BE2C (cell line): ENCODE measurements at regions not wholly inside any gene's neighbourhood (a gene's known extent, or its start where the extent isn't known, plus 50 kb on each side); places are given as distances from the start of the nearest gene placed in this dataset.

Experiments
- DNase-seq: peaks from one replicate; pipeline ENCODE4 v3.0.0-alpha.2; 2020
- H3K27me3 ChIP-seq: fragments of 250-450 bp; sonication (Bioruptor Pico); 2 replicates; pipeline ENCODE4 v1.5.1; 2020; ENCODE audit warnings: mild to moderate bottlenecking
- H3K36me3 ChIP-seq: fragments of 250-450 bp; sonication (Bioruptor Pico); 2 replicates; pipeline ENCODE4 v1.5.1; 2020; ENCODE audit warnings: mild to moderate bottlenecking
- H3K4me1 ChIP-seq: fragments of 250-450 bp; sonication (Bioruptor Pico); 2 replicates; pipeline ENCODE4 v1.5.1; 2020
- H3K4me3 ChIP-seq: 2 replicates; pipeline ENCODE4 v1.5.1; 2011; ENCODE audit warnings: low read depth, low read length
- H3K9me3 ChIP-seq: fragments of 250-450 bp; sonication (Bioruptor Pico); 2 replicates; pipeline ENCODE4 v1.5.1; 2020
- CTCF ChIP-seq: IDR thresholded peaks from 2 replicates; pipeline ENCODE4 v1.5.1; 2012; ENCODE audit warnings: mild to moderate bottlenecking, low read depth, low read length

- no peaks in the 10 kb centered on the region for H3K36me3 ChIP-seq
- no peaks in the 10 kb centered on the region; the same call in 1 of the 2 replicates for H3K27me3 ChIP-seq
- no peak for DNase-seq
- H3K9me3 ChIP-seq = no peaks in the 10 kb centered on the region
- no peak for TF ChIP-seq CTCF
- no peaks in the 10 kb centered on the region for H3K4me1 ChIP-seq
- H3K4me3 ChIP-seq = no peak overlapping the region
Measured at GRCh38 chr9:84152204-84152603, 171.6 kb downstream of the RMI1 start.

GRCh38 chr9:84153885-84154284, 173.3 kb downstream of the RMI1 start:
- peaks cover 5% of the 10 kb centered on the region; the same call in 1 of the 2 replicates for H3K27me3 ChIP-seq

GRCh38 chr9:84154320-84154719, 173.7 kb downstream of the RMI1 start:
- no peaks in the 10 kb centered on the region for H3K36me3 ChIP-seq
- DNase-seq = no peak
- no peak overlapping the region for H3K4me3 ChIP-seq
- H3K27me3 ChIP-seq = peaks cover 9% of the 10 kb centered on the region
- H3K4me1 ChIP-seq = no peaks in the 10 kb centered on the region
- no peaks in the 10 kb centered on the region for H3K9me3 ChIP-seq
- TF ChIP-seq CTCF = no peak

More at GRCh38 chr9:84153885-84154284, 173.3 kb downstream of the RMI1 start:
- Histone ChIP-seq H3K4me1 (no peaks in the 10 kb centered on the region), H3K4me3 (no peak overlapping the region), H3K9me3 (no peaks in the 10 kb centered on the region), H3K36me3 (no peaks in the 10 kb centered on the region)
- TF ChIP-seq CTCF = no peak
- DNase-seq = no peak

- no peaks in the 10 kb centered on the region for H3K9me3 ChIP-seq
- TF ChIP-seq CTCF = no peak
- H3K27me3 ChIP-seq = peaks cover 9% of the 10 kb centered on the region; the same call in 1 of the 2 replicates
- no peaks in the 10 kb centered on the region for H3K36me3 ChIP-seq
- no peaks in the 10 kb centered on the region for H3K4me1 ChIP-seq
- no peak overlapping the region for H3K4me3 ChIP-seq
- DNase-seq = no peak
Measured at GRCh38 chr9:84163052-84163650, 177.4 kb downstream of the SLC28A3 start.

- Histone ChIP-seq H3K27me3 (no peaks in the 10 kb centered on the region), H3K4me3 (no peak overlapping the region), H3K9me3 (no peaks in the 10 kb centered on the region), H3K4me1 (no peaks in the 10 kb centered on the region), H3K36me3 (no peaks in the 10 kb centered on the region)
- DNase-seq = no peak
- no peak for TF ChIP-seq CTCF
Measured at GRCh38 chr9:84166891-84167290, 173.7 kb downstream of the SLC28A3 start.

GRCh38 chr9:84169240-84169639, 171.3 kb downstream of the SLC28A3 start:
- Histone ChIP-seq H3K27me3 (no peaks in the 10 kb centered on the region), H3K36me3 (no peaks in the 10 kb centered on the region), H3K4me3 (no peak overlapping the region), H3K4me1 (no peaks in the 10 kb centered on the region), H3K9me3 (no peaks in the 10 kb centered on the region)
- no peak for TF ChIP-seq CTCF
- no peak for DNase-seq
